ENCODE measurements at regions not wholly inside any gene's neighbourhood (a gene's known extent, or its start where the extent isn't known, plus 50 kb on each side); places are given as distances from the start of the nearest gene placed in this dataset.

- no peak for TF ChIP-seq CTCF (IDR thresholded peaks at IDR 0.05)
- no peak for TF ChIP-seq POLR2A (IDR thresholded peaks at IDR 0.05)
- no peak for TF ChIP-seq POLR2AphosphoS5 (IDR thresholded peaks at IDR 0.05)
- no peak for TF ChIP-seq EP300 (IDR thresholded peaks at IDR 0.05)
Measured at GRCh38 chr2:193349642-193350041, 1154.9 kb upstream of the TMEFF2 start.

Data from sigmoid colon (tissue), 4 donors.